NCI-H69 (cell line): ENCODE measurements at regions not wholly inside any gene's neighbourhood (a gene's known extent, or its start where the extent isn't known, plus 50 kb on each side); places are given as distances from the start of the nearest gene placed in this dataset.
A peak's percentile ranks its signal among the peaks of the same experiment; 100 is the strongest.
"Not testable (repeated sequence)": the region's sequence is repeated elsewhere in the genome, so short reads cannot be mapped to it uniquely, and the experiment has no call there.

Experiments used
- DNase-seq: peaks from one replicate; lab custom pipeline; 2025; lab: John Stamatoyannopoulos, UW

DNA sequence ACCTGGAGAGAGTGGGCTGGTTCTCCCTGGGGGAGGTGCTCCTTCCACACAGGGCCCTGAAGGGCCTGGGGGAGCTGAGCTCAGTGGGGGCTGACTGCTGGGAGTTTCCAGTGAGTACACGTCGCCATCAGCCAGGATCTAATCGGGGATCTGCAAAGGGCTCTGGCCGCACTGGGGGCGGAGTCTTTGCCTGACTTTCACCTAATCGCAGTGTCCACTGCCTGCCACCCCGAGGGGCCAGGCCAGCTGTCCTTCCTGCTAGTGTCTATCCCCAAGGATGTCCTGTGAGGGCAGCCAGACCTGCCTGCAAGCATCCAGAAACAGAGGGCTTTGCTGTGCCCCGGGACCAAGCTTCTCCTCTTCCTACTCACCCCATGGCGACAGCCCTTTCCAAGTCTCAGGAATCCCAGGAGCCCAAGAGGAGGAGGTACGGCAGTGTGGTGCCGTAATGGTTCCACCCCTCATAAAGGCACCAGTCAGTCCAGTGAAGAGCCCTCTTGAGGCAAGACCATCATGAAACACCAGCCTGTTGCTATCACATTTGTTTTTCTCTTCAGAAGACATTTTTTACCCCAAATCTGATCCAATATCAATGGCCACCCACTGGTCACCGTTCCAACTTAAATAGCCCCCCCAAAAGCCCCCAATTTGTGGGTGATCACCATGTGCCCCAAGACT is 243.1 kb upstream of the ECI2 start:
- no peak for DNase-seq

DNA sequence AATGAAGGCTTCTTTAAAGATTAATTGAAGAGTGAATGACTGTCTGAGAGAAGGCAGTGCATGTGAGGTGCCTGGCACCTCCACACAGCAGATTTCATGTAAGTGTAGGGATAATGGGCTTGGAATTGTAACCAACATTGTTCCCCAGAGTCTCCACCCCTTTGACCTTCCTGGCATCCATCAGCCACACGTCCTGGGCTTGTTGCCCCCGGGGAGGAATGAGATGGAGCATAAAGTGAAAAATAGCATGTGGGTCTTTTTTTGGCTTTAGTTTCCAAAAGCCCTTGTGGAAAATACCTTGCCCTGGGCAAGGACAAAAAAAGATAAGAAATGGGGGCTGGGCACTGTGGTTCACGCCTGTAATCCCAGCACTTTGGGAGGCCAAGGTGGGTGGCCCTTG is 242.2 kb upstream of the ECI2 start:
- DNase-seq = no peak

DNA sequence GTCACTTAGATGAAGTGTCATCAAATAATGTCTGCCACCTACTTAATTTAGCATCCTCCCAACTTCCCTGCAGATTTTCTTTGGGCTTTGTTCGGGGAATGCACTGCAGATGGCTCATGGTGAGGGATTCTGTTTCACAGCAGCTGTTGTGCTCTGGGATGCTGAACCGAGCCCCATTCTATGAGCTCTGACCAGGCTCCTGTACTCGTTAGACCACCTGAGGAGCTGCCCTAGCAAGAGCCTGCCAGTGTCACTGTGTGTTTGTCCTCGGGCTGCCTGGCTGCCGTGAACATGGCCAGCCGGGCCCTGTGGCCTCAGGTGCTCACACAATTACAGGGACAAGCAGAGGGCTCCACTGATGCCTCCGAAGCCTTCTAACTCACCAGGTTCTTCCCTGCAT is 238.8 kb upstream of the ECI2 start:
- DNase-seq = peak; percentile 72

DNA sequence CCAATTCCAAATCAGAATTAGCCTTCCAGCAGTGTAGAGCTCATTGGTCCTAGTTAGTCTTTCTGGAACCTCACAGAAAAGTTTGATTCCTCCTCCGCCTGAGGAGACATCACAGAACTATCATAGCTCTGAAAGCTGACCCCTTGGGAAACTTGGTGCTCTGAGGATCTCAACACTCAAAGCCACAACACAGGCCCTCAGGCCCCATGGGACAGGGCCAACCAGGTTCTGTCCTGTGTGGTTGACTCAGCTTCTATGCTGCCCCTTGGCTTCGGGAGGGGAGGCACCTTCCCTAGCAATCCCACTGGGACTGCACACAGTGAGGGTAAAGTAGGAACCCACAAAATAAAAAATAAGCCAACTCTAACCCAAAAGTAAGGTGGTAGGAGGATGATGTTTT is 237.5 kb upstream of the ECI2 start:
- DNase-seq = no peak

DNA sequence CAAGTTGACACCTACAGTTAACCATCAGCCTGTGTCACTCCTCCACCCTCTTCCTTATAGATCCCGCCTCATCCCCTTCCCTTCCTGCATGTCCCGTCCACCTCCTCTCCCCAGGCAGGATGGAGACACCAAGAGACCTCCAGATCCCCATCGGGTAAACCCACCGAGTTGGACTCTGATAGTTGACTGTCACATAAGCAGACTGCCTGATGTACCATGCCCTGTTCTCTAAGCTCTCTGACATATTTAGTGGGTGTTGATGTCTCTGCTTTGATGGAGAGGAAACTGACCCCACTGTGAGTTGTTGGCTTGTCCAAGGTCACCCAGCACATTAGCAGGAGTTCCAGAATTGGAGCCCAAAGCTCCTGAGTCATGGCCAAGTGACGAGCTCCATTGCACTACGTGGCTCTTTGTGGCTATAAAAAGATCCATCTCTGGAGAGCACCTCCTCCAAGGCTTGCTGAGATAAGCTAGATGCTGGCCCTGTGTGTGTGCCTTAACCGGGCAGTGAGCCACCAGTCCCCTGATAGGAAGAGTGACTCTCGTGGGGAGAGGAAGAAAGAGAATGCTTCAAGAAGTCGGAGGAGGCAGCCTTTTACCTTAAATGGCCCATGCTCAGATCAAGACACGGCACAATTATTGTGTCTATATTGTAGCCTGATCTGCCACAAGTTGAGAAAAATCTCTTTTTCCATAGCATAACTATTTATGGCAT is 236.0 kb upstream of the ECI2 start:
- DNase-seq = no peak

DNA sequence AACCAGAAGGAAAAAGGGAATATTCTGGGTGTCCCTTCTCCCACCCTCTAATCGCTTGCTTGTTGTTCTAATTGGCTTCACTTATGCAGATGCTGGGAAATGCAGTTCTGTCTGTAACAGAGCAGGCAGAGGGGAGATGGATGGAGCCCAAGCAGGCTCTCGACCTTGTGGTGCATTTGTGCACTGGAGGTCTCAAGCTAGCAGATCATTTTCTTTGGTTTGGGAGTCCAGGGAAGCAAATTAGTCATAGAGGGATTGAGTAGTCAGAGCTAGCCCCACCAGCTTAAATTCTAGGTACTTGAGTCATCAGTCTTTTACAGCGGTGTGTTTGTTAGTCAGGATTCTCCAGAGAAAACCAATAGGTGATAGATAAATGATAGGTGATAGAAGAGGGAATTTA is 234.7 kb upstream of the ECI2 start:
- DNase-seq = no peak

DNA sequence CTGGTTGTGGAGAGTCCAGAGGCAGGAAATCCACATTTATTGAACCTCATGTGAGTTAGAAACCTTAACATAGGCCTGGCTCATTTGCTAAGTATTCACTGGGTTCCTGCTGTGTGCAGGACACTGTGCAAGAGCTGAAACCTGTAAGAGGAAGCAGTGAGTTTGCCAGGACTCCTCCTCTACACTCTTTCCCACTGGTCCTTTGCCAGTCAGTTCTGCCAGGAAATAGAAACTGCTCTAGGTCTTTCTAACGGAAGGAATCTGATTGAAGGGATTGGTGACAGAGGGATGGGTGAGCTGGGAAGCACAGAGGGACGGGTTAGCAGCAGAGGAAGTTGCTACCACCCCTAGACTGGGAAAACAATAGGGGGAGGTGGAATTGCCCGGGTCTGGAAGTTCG is 234.2 kb upstream of the ECI2 start:
- DNase-seq = no peak

DNA sequence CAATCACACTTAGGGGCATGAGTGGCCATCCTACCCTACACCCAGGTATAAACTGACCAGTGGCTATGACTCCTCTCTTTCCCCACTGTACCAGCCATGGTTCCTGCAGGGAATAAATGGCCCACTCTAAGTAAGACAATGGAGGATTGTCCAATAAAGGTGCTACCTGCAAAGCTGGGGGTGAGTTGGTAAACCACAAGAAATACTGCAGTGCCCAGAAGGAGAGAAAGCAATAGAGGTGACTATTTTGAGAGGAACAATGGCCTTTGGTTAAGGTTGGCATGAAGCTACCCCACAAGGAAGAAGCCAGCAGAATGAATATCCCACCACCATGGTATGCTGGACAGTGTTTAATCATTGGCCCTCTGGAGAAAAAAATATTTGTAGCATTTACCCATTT is 233.3 kb upstream of the ECI2 start:
- DNase-seq = no peak

DNA sequence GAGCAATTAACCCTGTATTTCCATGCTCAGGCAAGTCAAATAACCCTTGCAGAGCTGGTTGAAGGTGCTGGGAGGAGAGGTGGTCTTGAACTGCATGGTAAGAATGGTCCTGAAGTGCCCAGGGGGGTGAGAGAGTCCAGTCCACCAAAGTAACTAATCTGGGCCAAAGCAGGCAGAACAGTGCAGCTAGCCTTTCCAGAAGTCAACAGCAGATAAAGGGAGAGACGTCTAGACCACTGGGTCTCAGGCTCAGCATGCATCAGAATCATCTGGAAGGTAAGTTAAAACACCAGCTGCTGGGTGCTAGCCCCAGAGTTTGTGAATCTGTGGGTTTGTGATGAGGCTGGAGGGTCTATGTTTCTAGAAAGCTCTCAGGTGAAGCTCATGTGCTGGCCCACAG is 232.3 kb upstream of the ECI2 start:
- no peak for DNase-seq

DNA sequence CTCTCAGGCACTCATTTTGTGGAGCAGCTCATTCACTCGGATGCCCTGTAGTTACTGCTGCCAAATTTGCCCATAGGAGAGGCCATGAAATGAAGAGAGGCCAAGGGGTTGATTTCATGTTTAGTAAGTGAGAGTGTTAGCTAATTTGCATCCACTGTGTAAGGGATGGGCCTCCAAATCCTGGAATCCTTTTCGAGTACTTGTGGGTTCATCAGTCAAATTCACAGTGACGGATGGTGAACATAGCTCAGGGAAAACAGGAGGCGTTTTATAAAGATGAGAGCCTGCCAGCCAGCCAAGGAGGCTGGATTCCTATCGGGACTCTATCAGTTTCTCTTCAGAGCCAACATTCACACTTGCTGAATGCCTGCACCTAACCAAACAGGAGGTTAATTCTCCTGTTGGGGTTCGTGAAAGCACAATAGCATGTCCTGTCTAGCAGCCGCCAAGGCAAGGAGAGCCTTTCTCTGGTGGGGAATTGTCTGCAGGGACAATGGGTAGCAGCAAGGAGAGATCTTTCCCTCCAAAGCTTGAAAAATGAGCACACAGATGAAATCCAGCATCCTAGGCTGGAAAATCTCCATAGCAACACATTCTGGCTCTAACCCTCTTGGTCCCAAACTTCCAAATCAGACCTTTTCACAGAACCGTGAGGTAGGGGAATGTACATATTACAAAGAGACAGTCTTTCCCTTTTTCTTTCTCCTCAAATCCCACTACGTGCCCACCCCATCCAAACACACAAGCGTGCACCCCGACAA is 231.4 kb upstream of the ECI2 start:
- DNase-seq = no peak

DNA sequence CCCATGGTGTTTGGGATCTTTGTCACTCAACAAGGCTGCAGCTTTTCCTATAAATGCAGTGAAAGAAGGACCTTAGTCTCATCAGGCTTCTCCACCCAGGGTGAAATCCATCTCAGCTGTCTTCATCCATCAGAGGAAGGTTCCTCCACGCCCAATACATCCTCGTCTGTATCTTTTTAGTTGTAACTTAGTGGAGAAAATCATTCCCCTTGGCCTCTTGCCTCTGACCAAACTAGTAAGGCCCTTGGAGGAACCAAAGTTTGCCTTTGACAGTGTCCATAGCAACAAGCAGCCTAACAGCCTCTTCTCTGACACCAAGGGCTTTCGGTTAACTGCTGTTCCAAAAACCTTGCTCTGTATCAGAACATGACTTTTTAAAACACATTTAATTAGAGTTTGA is 230.3 kb upstream of the ECI2 start:
- no peak for DNase-seq

DNA sequence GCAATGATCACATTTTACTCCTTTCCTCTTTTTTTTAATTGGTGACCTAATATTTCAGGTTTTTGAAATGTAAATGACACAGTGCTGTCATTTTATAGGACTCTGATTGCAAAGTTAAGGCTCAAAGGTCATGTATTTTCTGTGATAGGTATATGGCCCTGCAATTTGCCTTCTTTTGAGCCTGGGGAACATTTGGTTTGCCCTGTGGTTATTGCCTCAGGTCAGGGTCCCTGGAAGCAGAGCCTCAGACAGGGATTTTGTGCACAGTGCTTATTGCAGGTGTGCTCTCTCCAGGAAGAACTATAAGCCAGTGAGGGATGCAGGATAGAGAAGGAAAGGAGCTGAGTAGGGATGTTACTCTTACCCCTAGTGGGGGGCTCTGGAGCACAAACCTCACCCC is 229.3 kb upstream of the ECI2 start:
- DNase-seq = no peak

DNA sequence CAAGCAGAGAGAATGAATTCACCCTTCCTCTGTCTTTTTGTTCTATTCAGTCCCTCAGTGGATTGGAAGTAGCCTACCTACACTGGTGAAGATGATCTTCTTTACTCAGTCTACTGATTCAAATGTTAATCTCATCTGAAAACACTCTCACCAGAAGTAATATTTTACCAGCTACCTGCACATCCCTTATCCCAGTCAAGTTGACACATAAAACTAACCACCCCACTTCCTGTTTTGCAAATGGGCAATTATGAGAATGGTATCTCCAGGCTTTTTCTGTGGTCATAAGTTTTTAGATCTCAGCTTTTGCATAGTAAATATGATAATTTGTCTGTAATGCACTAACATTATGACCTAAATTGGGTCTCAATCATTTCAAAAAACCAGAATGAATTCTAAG is 228.8 kb upstream of the ECI2 start:
- DNase-seq = no peak

DNA sequence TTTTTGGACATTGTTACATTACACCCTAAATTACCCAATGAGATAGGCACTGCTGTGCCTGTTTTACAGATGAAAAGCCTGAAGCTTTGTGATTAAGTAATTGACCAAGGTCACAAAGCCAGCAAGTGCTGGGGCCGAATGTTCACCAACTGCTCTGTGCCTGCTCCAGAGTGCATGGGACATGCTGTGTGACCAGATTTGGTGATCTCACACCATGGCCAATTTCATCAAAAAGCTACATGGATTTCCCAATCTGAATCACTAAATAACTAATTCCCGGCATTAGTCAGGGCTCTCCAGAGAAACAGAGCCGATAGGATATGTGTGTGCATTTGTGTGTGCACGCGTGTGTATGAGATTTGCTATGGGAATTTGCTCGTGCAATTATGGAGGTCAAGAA is 228.3 kb upstream of the ECI2 start:
- DNase-seq = no peak

DNA sequence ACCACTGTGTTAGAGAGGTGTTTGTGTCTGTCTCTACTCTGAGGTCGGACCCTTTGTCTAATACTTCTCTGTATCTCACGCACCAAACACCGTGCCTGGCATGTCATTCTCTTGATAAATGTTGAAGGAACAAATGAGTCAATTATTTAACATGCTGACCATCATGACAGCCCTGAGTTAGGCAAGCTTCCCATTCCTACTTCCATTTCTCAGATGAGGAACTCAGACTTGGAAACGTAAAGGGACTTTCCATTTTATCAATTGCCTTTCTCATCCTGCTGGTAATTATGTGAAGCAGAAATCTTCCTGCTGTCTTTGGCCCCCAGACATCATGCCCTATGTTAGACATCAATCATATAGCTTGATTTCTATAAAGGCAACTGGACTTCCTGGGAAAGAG is 227.0 kb upstream of the ECI2 start:
- no peak for DNase-seq

DNA sequence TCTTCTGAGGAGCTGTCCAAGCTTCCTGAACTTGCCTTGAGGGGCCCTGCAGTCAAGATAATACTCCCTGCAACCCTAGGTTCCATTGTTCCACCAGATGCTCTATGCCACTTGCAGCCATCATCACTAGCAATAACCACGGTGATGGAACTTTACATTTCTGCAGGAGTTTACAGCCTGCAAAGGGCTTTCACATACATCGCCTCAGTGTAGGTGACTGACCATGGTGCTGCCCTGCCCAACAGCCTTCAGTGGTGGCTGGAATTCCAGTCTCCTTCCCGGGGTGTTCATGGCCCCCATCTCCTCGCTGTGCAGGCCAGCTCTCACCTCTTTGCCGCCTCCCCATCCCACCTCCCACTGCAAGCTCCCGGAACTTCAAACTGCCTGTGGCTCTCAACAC is 225.5 kb upstream of the ECI2 start:
- no peak for DNase-seq

DNA sequence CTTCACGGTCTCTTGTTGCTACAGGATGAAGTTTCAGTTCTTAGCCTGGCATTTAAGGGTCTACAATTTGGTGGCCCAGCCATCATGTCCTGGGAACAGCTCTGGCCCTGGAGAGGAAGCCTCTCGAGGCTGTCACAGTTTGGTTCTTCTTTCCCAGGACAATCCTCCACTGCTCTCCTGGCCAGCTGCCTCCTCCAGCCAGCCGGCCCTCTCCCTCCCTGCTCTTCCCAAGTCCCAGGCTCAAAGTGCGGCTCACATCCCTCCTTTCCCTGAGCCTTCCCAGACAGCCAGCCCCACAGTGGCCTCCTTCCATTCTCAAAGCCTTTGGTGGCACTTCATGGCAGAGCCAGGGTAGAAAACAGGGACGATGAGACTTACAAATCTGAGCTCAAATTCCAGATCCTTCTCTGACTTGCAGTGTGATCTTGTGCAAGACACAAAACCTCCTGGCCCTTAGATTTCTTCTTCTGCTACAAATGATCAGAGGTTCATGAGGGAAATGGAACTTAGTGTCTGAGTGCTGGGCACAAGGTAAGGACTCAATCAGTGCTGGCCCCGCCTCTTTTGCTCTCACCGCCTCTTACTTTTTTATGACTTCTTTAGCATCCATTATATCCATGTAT is 223.8 kb upstream of the ECI2 start:
- no peak for DNase-seq

DNA sequence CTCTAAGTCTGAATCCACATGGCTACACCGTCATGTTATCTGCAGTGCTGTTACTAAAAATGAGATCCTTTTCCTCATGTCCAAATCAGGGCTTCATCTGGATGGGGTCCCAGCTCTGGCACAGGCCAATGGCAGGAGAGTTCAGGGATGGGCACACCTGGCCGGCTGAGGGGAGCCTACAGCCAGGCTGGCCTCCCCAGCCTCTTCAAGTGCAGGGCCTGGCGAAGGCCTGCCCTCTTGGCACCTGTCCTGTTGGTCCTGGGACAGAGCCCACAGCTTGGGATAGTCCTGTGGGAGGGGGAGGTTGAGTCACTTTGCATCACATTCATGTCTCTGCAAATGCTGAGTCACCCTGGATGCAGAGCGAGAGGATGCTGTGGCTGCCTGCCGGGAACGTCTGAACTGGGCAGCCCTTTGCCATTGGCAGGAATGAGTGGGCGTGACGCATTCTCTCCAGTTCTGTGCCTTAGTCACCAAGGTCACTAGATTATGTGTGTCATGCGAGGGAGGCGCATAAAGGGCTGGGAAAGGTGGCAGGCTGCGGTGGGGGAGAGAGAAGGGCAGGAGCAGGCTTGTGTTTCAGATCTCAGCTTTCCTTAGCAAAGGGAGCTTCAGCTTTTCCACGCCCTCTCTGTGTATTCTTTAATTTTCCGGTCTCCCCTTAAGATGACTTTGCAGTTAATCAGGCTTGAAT is 223.2 kb upstream of the ECI2 start:
- peak; percentile 74 for DNase-seq

DNA sequence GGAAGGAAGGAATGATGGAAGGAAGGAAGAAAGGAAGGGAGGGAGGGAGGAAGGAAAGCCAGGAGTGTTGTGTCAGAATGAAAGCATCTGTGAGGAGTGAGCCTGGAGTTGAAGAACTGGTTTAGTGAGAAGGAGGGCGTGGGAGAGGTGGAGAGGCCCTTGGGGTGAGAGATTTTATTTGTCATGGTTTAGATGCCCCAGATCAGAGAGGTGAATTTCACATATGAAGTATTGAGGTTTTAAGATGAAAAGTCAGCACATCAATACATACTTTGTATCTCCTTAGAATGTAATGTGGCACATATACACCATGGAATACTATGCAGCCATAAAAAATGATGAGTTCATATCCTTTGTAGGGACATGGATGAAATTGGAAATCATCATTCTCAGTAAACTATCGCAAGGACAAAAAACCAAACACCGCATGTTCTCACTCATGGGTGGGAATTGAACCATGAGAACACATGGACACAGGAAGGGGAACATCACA is 222.3 kb upstream of the ECI2 start:
- DNase-seq = not testable (repeated sequence)

DNA sequence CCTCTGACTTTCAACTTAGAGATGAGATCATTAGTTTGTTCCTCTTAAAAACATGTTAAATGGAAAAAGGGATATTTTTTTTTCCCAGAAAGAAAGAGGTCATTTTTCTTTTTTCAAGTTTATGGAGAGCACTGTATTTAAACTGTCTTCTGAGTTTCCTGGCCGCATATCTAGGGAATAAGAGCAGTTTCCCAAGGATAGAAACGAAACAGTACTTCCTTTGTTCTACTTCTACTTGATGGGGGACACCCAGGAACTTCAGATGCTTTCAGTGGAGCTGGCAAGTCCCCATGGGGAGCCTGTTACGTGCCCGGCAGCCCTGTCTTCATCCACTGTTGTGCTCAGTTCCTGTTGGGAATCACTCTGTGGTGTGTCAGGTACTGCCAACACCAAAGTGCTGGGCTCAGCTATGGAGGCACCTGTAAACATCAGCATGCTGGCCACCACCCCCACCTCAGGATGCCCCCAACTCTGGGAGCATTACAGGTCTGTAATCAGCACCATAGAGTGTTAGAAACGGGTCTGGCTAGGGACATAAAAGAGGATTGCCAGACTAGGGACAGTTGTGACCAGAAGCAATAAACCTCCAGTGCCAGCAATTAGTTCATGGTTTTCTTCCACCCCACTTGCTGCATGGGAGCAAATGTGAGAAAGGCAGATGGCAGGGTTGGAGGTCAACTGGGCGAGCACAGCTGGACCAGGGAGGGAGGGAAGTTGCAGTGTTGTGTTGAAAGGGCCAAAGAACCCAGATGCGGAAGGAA is 221.7 kb upstream of the ECI2 start:
- no peak for DNase-seq

DNA sequence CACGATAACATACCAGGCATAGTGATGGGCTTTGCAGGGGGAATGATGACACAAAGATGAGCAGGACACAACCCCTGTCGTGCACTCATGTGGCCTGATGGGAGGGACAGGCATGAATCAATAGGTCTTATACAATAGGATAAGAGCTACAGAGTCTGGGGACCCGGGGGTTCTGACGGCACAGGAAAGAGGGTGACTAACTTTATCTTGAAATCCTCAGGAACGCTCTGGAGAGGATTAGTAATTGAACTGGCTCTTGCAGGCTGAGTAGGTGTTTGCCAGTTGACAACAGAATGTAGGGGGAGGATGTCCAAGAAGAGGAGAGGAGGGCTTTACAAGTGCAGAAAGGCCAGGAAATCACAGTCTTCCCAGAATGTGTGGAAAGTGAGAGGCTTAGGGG is 219.9 kb upstream of the ECI2 start:
- no peak for DNase-seq
